ENCODE measurements at regions not wholly inside any gene's neighbourhood (a gene's known extent, or its start where the extent isn't known, plus 50 kb on each side); places are given as distances from the start of the nearest gene placed in this dataset.

GRCh38 chr2:120530781-120531180 is 184.8 kb downstream of the INHBB start:
- no peaks in the 10 kb centered on the region for H4K20me1 ChIP-seq (ENCODE audit: low read length)
- H3K4me3 ChIP-seq (ENCODE audit: low read length): no peak overlapping the region
- no peaks in the 10 kb centered on the region for H3K79me2 ChIP-seq (ENCODE audit: low read length)
- no peaks in the 10 kb centered on the region for H3K9me3 ChIP-seq (ENCODE audit: low read length)
- TF ChIP-seq, protein P1, sequence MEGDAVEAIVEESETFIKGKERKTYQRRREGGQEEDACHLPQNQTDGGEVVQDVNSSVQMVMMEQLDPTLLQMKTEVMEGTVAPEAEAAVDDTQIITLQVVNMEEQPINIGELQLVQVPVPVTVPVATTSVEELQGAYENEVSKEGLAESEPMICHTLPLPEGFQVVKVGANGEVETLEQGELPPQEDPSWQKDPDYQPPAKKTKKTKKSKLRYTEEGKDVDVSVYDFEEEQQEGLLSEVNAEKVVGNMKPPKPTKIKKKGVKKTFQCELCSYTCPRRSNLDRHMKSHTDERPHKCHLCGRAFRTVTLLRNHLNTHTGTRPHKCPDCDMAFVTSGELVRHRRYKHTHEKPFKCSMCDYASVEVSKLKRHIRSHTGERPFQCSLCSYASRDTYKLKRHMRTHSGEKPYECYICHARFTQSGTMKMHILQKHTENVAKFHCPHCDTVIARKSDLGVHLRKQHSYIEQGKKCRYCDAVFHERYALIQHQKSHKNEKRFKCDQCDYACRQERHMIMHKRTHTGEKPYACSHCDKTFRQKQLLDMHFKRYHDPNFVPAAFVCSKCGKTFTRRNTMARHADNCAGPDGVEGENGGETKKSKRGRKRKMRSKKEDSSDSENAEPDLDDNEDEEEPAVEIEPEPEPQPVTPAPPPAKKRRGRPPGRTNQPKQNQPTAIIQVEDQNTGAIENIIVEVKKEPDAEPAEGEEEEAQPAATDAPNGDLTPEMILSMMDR (conservative IDR thresholded peaks at IDR 0.05; ENCODE audit: low read depth, low read length): no peak
- TF ChIP-seq EZH2 (IDR thresholded peaks at IDR 0.05; ENCODE audit: low read length, unreplicated experiment) (no peak), EZH2phosphoT487 (IDR thresholded peaks at IDR 0.05; ENCODE audit: borderline replicate concordance, low read length) (no peak)
- H3F3A ChIP-seq (ENCODE audit: low read length, unreplicated experiment): no peaks in the 10 kb centered on the region
- H3K36me3 ChIP-seq (ENCODE audit: low read depth, low read length): no peaks in the 10 kb centered on the region
- intact Hi-C loops (cut with micrococcal nuclease): no loop called here
- no peak overlapping the region for H2AFZ ChIP-seq (ENCODE audit: low read length)
- CTCF ChIA-PET: no interaction called here
- no peaks in the 10 kb centered on the region for H3K9me2 ChIP-seq (replicated peaks; ENCODE audit: low read length)
- no TSS peak for BruUV-seq (replicated peaks)
- H3K4me1 ChIP-seq (ENCODE audit: insufficient read depth, low read length): peaks cover 6% of the 10 kb centered on the region
- no peak overlapping the region for H3K4me2 ChIP-seq (ENCODE audit: low read length)
- no peak overlapping the region for H3K27ac ChIP-seq (ENCODE audit: low read length)
- no peak overlapping the region for H3K9ac ChIP-seq (ENCODE audit: low read length)
- no peak for DNase-seq
- POLR2A ChIA-PET (ENCODE audit: unreplicated experiment): no interaction called here
- no peaks in the 10 kb centered on the region for H3K27me3 ChIP-seq (ENCODE audit: low read length)
- no peak for ATAC-seq

- H3K9ac ChIP-seq (ENCODE audit: low read length): no peak overlapping the region
- no TSS peak for BruUV-seq (replicated peaks)
- H3K27ac ChIP-seq (ENCODE audit: low read length): no peak overlapping the region
- DNase-seq: no peak
- no peak for ATAC-seq
- TF ChIP-seq EZH2 (IDR thresholded peaks at IDR 0.05; ENCODE audit: low read length, unreplicated experiment) (no peak), EZH2phosphoT487 (IDR thresholded peaks at IDR 0.05; ENCODE audit: borderline replicate concordance, low read length) (no peak)
- TF ChIP-seq, protein P1 (conservative IDR thresholded peaks at IDR 0.05; ENCODE audit: low read depth, low read length): no peak
- ChIA-PET POLR2A (ENCODE audit: unreplicated experiment) (no interaction called here), CTCF (no interaction called here)
- H3K27me3 ChIP-seq (ENCODE audit: low read length): no peaks in the 10 kb centered on the region
- intact Hi-C loops (cut with micrococcal nuclease): no loop called here
- no peaks in the 10 kb centered on the region for H3K36me3 ChIP-seq (ENCODE audit: low read depth, low read length)
- no peaks in the 10 kb centered on the region for H3K79me2 ChIP-seq (ENCODE audit: low read length)
- H3K4me3 ChIP-seq (ENCODE audit: low read length): no peak overlapping the region
- H3K4me1 ChIP-seq (ENCODE audit: insufficient read depth, low read length): peaks cover 6% of the 10 kb centered on the region
- no peaks in the 10 kb centered on the region for H4K20me1 ChIP-seq (ENCODE audit: low read length)
- H2AFZ ChIP-seq (ENCODE audit: low read length): no peak overlapping the region
- no peaks in the 10 kb centered on the region for H3F3A ChIP-seq (ENCODE audit: low read length, unreplicated experiment)
- H3K4me2 ChIP-seq (ENCODE audit: low read length): no peak overlapping the region
- H3K9me2 ChIP-seq (replicated peaks; ENCODE audit: low read length): no peaks in the 10 kb centered on the region
- no peaks in the 10 kb centered on the region for H3K9me3 ChIP-seq (ENCODE audit: low read length)
Measured at GRCh38 chr2:120531365-120531764, 185.4 kb downstream of the INHBB start.

GRCh38 chr2:120531863-120532600 is 186.1 kb downstream of the INHBB start:
- Histone ChIP-seq H3K79me2 (ENCODE audit: low read length) (no peaks in the 10 kb centered on the region), H3K9me3 (ENCODE audit: low read length) (no peaks in the 10 kb centered on the region), H3K27ac (ENCODE audit: low read length) (no peak overlapping the region), H2AFZ (ENCODE audit: low read length) (no peak overlapping the region), H3K4me3 (ENCODE audit: low read length) (no peak overlapping the region), H3K9me2 (replicated peaks; ENCODE audit: low read length) (no peaks in the 10 kb centered on the region), H3K27me3 (ENCODE audit: low read length) (no peaks in the 10 kb centered on the region), H3F3A (ENCODE audit: low read length, unreplicated experiment) (no peaks in the 10 kb centered on the region), H4K20me1 (ENCODE audit: low read length) (no peaks in the 10 kb centered on the region), H3K4me2 (ENCODE audit: low read length) (no peak overlapping the region), H3K9ac (ENCODE audit: low read length) (no peak overlapping the region), H3K36me3 (ENCODE audit: low read depth, low read length) (no peaks in the 10 kb centered on the region), H3K4me1 (ENCODE audit: insufficient read depth, low read length) (peaks cover 6% of the 10 kb centered on the region)
- POLR2A ChIA-PET (ENCODE audit: unreplicated experiment): no interaction called here
- no TSS peak for BruUV-seq (replicated peaks)
- intact Hi-C loops (cut with micrococcal nuclease): no loop called here
- no peak for ATAC-seq
- no peak for DNase-seq
- CTCF ChIA-PET: no interaction called here
- TF ChIP-seq EZH2phosphoT487 (IDR thresholded peaks at IDR 0.05; ENCODE audit: borderline replicate concordance, low read length) (no peak), EZH2 (IDR thresholded peaks at IDR 0.05; ENCODE audit: low read length, unreplicated experiment) (no peak)
- TF ChIP-seq, protein P1 (conservative IDR thresholded peaks at IDR 0.05; ENCODE audit: low read depth, low read length): no peak

Data from PC-3 (cell line).